Common myeloid progenitor, CD34-positive (primary cell): ENCODE measurements at regions not wholly inside any gene's neighbourhood (a gene's known extent, or its start where the extent isn't known, plus 50 kb on each side); places are given as distances from the start of the nearest gene placed in this dataset.

Source experiments
- CTCF ChIA-PET: fragments of 350-600 bp; sonication (Branson Sonifier 250); formaldehyde crosslinking; loops from one replicate; lab custom pipeline; 2021; ENCODE audit warnings: antibody characterized with exemption; lab: Charles Lee
- POLR2A ChIA-PET: fragments of 350-600 bp; sonication (Branson Sonifier 250); formaldehyde crosslinking; loops from one replicate; lab custom pipeline; 2021; ENCODE audit warnings: antibody characterized with exemption; lab: Charles Lee
- DNase-seq, 3 donors: peaks; one replicate each; pipeline versions ENCODE4 v3.0.0 to v3.0.0-alpha.2; 2013
- H3K27ac ChIP-seq, 2 experiments: 1 replicate in 1 of 2; 2 replicates in 1 of 2; pipeline ENCODE4 v1.7.0; 2013; ENCODE audit warnings: inconsistent platforms in 2 of 2, low read length in 2 of 2, mild to moderate bottlenecking in 2 of 2, low read depth in 1 of 2, moderate library complexity in 1 of 2; ENCODE audit not compliant: severe bottlenecking in 2 of 2, insufficient read depth in 1 of 2, poor library complexity in 1 of 2
- H3K27me3 ChIP-seq, 5 experiments: replicated peaks in 2 of 5; 1 replicate in 3 of 5; 2 replicates in 2 of 5; pipeline versions ENCODE4 v1.6.1 to v1.7.0; 2013; ENCODE audit warnings: low read length in 4 of 5, mild to moderate bottlenecking in 2 of 5, moderate library complexity in 2 of 5, inconsistent platforms in 1 of 5; ENCODE audit not compliant: insufficient read depth in 5 of 5, control insufficient read depth in 4 of 5
- H3K36me3 ChIP-seq, 4 experiments: 1 replicate in 2 of 4; 2 replicates in 2 of 4; pipeline versions ENCODE4 v1.6.1 to v1.7.0; 2013; ENCODE audit warnings: low read length in 3 of 4, control low read depth in 1 of 4, mild to moderate bottlenecking in 1 of 4; ENCODE audit not compliant: control insufficient read depth in 4 of 4, insufficient read depth in 4 of 4
- H3K4me1 ChIP-seq, 4 experiments: 1 replicate in 3 of 4; 2 replicates in 1 of 4; pipeline versions ENCODE4 v1.6.1 to v1.7.1; 2013; ENCODE audit warnings: low read length in 3 of 4, mild to moderate bottlenecking in 3 of 4, control low read depth in 1 of 4, inconsistent platforms in 1 of 4, moderate library complexity in 1 of 4; ENCODE audit not compliant: control insufficient read depth in 4 of 4, insufficient read depth in 4 of 4; ENCODE audit errors: control extremely low read depth in 1 of 4
- H3K4me3 ChIP-seq, 7 experiments: 1 replicate in 4 of 7; 2 replicates in 3 of 7; pipeline versions ENCODE4 v1.5.1 to v1.7.0; 2013; ENCODE audit warnings: mild to moderate bottlenecking in 7 of 7, low read length in 6 of 7, moderate library complexity in 6 of 7, inconsistent platforms in 2 of 7, low read depth in 2 of 7, control low read depth in 1 of 7; ENCODE audit not compliant: insufficient read depth in 4 of 7, control insufficient read depth in 1 of 7; ENCODE audit errors: extremely low read depth in 1 of 7
- H3K9me3 ChIP-seq, 5 experiments: 1 replicate in 4 of 5; 2 replicates in 1 of 5; pipeline versions ENCODE4 v1.6.1 to v1.7.1; 2013; ENCODE audit warnings: low read length in 4 of 5, mild to moderate bottlenecking in 2 of 5, inconsistent platforms in 1 of 5, low read depth in 1 of 5, moderate library complexity in 1 of 5; ENCODE audit not compliant: control insufficient read depth in 4 of 5, insufficient read depth in 2 of 5; ENCODE audit errors: control extremely low read depth in 1 of 5
- WGBS: methylation state at CpG from one replicate; pipeline ENCODE4 v1.1.5; 2013; ENCODE audit not compliant: insufficient coverage; 5-methylcytosine and 5-hydroxymethylcytosine counted together

DNA sequence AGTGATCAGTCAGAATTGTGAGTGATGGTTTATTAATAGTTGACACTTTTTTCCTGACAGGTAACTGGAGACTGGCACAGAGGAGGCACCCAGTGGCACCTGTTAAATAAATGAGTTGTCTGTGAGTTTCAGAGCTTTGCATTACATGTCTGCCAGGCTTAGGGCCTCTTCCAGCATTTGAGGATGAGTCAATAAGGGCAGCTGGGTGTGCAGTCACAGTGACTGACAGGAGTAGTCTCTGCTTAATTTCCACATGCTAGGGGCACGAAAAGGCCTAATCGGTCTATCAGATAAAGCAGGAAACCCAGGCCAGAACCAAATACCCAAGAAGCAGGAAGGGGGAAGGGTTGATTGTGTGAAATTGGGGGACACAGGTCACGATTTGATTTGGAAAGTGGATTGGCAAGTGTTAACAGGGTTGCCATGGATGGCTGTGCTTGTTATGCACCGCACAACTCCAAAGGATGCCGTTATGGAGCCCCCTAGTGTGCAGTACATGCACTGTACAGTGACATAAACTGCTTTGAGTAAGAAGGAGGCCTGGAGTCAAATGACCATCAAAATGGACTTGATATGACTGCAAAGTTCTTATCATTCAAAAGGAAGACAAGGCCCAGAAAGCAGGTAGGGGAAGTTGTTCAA lies 111.9 kb upstream of the GGTLC1 start:
- H3K27ac ChIP-seq = no peak overlapping the region
- no peaks in the 10 kb centered on the region for H3K9me3 ChIP-seq
- H3K36me3 ChIP-seq = no peaks in the 10 kb centered on the region
- H3K4me3 ChIP-seq = no peak overlapping the region
- ChIA-PET CTCF (interaction anchor here (0.8 to 2.0 kb wide), 5 partner anchors 8 to 162 kb away, joined by 3 to 8 read pairs (median 3); no protein-coding TSS in a partner anchor), POLR2A (no interaction called here)
- peaks cover 0 to 2% (median 0%) of the 10 kb centered on the region in 4 experiments for H3K4me1 ChIP-seq
- peak; percentile 47 to 76 (median 75) for DNase-seq
- no peaks in the 10 kb centered on the region for H3K27me3 ChIP-seq
- 37% methylated on average over 5 of the region's 5 CpGs for WGBS

- no peak overlapping the region for H3K27ac ChIP-seq
- peaks cover 0 to 2% (median 0%) of the 10 kb centered on the region in 5 experiments for H3K27me3 ChIP-seq
- WGBS = 100% methylated on average over 1 of the region's 3 CpGs
- H3K4me1 ChIP-seq = peaks cover 0 to 2% (median 0%) of the 10 kb centered on the region in 4 experiments
- no peak for DNase-seq
- ChIA-PET CTCF (interaction anchor here (0.6 to 1.5 kb wide), 5 partner anchors 97 to 732 kb away, joined by 3 to 8 read pairs (median 3); no protein-coding TSS in a partner anchor), POLR2A (no interaction called here)
- H3K9me3 ChIP-seq = no peaks in the 10 kb centered on the region
- no peaks in the 10 kb centered on the region for H3K36me3 ChIP-seq
- no peak overlapping the region for H3K4me3 ChIP-seq
Observed at GRCh38 chr20:24098886-24099285, 110.3 kb upstream of the GGTLC1 start.

DNA sequence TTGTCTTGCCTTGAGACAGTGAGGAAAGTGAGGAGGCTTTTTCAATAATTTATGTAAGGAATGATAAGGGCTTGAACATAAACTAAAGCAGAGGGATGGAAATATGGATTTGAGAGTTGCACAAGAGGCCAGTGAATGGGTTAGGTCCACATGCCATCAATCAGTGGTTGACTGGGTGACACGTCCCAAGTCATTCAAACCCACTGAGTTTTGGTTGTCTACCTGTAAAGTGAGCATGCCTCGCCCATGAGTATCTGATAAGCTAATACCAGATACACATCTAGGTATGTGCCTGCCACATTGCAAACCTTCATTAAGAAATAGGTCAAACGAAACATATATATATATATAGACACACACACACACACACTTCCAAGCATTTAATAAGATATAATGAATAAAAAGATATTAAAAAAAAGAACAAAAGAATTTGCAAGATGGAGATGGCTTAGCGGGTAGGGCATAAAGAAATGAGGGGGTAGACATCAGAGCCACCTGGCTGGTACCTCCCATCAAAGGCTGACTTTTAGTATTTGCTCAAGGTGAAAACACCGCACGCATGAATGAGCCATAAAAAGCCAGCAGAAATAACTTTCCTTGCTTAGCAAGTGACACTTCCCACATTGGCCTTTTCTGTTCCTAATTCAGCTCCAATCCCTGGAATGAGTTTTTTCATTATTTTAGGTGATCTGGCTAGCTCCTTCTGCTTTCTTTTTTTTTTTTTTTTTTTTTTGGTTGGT lies 109.1 kb upstream of the GGTLC1 start:
- peaks cover 0 to 2% (median 0%) of the 10 kb centered on the region in 4 experiments for H3K4me1 ChIP-seq
- no peaks in the 10 kb centered on the region for H3K9me3 ChIP-seq
- ChIA-PET POLR2A (no interaction called here), CTCF (interaction anchor here (1.2 kb wide), 2 partner anchors 20 to 242 kb away, joined by 3 read pairs; no protein-coding TSS in a partner anchor)
- H3K27me3 ChIP-seq = peaks cover 0 to 2% (median 0%) of the 10 kb centered on the region in 5 experiments
- no peak for DNase-seq
- WGBS = 100% methylated on average over 4 of the region's 6 CpGs
- H3K4me3 ChIP-seq = no peak overlapping the region
- H3K36me3 ChIP-seq = no peaks in the 10 kb centered on the region
- H3K27ac ChIP-seq = no peak overlapping the region

DNA sequence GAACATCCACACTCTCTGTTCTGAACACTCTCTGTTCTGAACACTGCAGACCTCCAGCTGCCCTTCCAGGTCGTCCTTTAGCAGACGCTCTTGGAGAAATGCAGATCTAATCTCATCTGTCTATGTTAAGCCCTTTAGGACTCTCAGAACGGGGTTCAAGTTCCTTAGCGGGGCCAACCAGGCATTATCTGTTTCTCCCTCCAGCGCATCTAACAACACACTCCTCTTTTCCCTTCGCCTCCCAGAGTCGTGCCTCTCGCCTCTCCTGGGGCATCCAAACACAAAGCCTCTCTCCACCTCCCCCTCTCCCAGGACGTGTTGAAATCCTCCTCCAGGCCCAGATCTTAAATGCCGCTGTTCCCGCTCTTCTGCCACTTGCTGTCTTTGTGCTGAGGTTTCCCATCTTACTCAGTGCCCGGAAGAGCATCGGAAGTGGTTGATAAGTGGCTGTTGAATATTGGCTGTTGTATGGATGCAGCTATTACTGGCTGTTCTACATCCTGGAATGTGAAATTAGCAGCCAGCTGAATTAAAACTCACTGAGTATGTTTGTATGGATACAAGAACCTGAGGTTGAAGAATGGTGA lies 108.4 kb upstream of the GGTLC1 start:
- H3K4me1 ChIP-seq = peaks cover 0 to 2% (median 0%) of the 10 kb centered on the region in 4 experiments
- WGBS = 96% methylated on average over 9 of the region's 13 CpGs
- H3K9me3 ChIP-seq = no peaks in the 10 kb centered on the region
- H3K27ac ChIP-seq = no peak overlapping the region
- H3K27me3 ChIP-seq = peaks cover 0 to 2% (median 0%) of the 10 kb centered on the region in 5 experiments
- no peak for DNase-seq
- H3K36me3 ChIP-seq = no peaks in the 10 kb centered on the region
- CTCF ChIA-PET = interaction anchor here (1.2 kb wide), 1 partner anchor 19 kb away, joined by 3 read pairs; no protein-coding TSS in a partner anchor
- no peak overlapping the region for H3K4me3 ChIP-seq
- POLR2A ChIA-PET = no interaction called here

DNA sequence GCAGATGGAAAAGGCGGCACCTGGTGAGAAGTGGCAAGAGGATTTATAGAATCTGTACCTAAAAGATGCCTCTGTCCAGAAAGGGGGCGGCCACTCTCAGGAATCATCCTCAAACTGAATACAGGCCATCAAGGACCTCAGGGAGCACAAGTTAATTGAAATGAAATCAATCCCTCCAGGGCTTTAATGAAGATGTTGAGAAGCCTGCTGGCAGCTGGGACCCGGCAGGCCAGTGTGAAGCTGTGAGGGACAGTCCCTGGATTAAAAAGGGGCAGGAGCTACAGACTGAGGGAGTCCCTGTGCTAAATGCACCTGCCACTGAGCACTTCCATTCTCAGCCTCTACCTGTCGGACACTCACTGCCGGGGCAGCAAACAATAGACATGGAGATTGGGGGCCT lies 107.7 kb upstream of the GGTLC1 start:
- DNase-seq = no peak
- WGBS = 86% methylated on average over 5 of the region's 5 CpGs
- CTCF ChIA-PET = interaction anchor here (1.2 kb wide), 1 partner anchor 19 kb away, joined by 3 read pairs; no protein-coding TSS in a partner anchor
- peaks cover 0 to 2% (median 0%) of the 10 kb centered on the region in 5 experiments for H3K27me3 ChIP-seq
- no peaks in the 10 kb centered on the region for H3K36me3 ChIP-seq
- peaks cover 0 to 2% (median 0%) of the 10 kb centered on the region in 4 experiments for H3K4me1 ChIP-seq
- POLR2A ChIA-PET = no interaction called here
- H3K27ac ChIP-seq = no peak overlapping the region
- H3K4me3 ChIP-seq = no peak overlapping the region
- H3K9me3 ChIP-seq = no peaks in the 10 kb centered on the region

- Histone ChIP-seq H3K9me3 (no peaks in the 10 kb centered on the region), H3K36me3 (no peaks in the 10 kb centered on the region), H3K4me3 (no peak overlapping the region), H3K4me1 (peaks cover 0 to 2% (median 0%) of the 10 kb centered on the region in 4 experiments), H3K27ac (no peak overlapping the region), H3K27me3 (peaks cover 0 to 2% (median 0%) of the 10 kb centered on the region in 5 experiments)
- ChIA-PET POLR2A (no interaction called here), CTCF (no interaction called here)
- WGBS = 99% methylated on average over 7 of the region's 7 CpGs
- DNase-seq = no peak
Observed at GRCh38 chr20:24095756-24096155, 107.2 kb upstream of the GGTLC1 start.
